GM12878 (cell line): ENCODE measurements at regions not wholly inside any gene's neighbourhood (a gene's known extent, or its start where the extent isn't known, plus 50 kb on each side); places are given as distances from the start of the nearest gene placed in this dataset.

Experiments
- ATAC-seq: fragments of 200-7000 bp; cut with Tn5 transposase; 3 replicates; pipeline ENCODE4 v1.9.1; 2020; ENCODE audit warnings: mild to moderate bottlenecking, moderate library complexity
- BruUV-seq: library from RNA; stranded (reverse); fragments of 400-500 nt; replicated peaks from 2 replicates; lab custom pipeline; 2021; lab: Mats Ljungman, UMichigan
- CTCF ChIA-PET: fragments of 300-600 bp; sonication (Branson Sonifier 250); formaldehyde crosslinking; extraction: SDS; loops from one replicate; lab custom pipeline; 2021; ENCODE audit warnings: inconsistent platforms; lab: Yijun Ruan, JAX
- POLR2A ChIA-PET: fragments of 350-600 bp; formaldehyde crosslinking; extraction: SDS; loops from one replicate; lab custom pipeline; 2021; ENCODE audit warnings: inconsistent platforms; lab: Charles Lee
- RAD21 ChIA-PET: fragments of 300-600 bp; sonication (Branson Sonifier 250); formaldehyde crosslinking; loops from one replicate; lab custom pipeline; 2023; ENCODE audit warnings: antibody characterized with exemption; ENCODE audit not compliant: unreplicated experiment; lab: Charles Lee
- SMC1A ChIA-PET: fragments of 300-600 bp; sonication (Branson Sonifier 250); formaldehyde crosslinking; loops from one replicate; lab custom pipeline; 2023; ENCODE audit not compliant: unreplicated experiment, uncharacterized antibody; lab: Charles Lee
- DNase-seq: peaks from one replicate; pipeline ENCODE4 v3.0.0-alpha.2; 2011; ENCODE audit warnings: low read depth, low spot score
- FAIRE-seq: peaks from 3 replicates; lab custom pipeline; 2011; peaks lifted over from hg19 to GRCh38; lab: Jason Lieb, UNC
- H2AFZ ChIP-seq: 2 replicates; pipeline ENCODE4 v1.6.0; 2011; ENCODE audit warnings: low read depth, low read length, control low read depth; ENCODE audit not compliant: control insufficient read depth
- H3K27ac ChIP-seq: 2 replicates; pipeline ENCODE4 v1.5.1; 2011; ENCODE audit warnings: control low read depth; ENCODE audit not compliant: control insufficient read depth, insufficient read depth
- H3K27me3 ChIP-seq, 2 experiments: replicated peaks in 1 of 2; 2 replicates each; pipeline versions ENCODE4 v1.6.0 to v1.6.1; 2011; ENCODE audit warnings: low read length in 1 of 2; ENCODE audit not compliant: control insufficient read depth in 2 of 2, insufficient read depth in 2 of 2
- H3K36me3 ChIP-seq, 2 experiments: 2 replicates each; pipeline ENCODE4 v1.5.1; 2011; ENCODE audit warnings: low read length in 1 of 2; ENCODE audit not compliant: control insufficient read depth in 2 of 2, insufficient read depth in 2 of 2
- H3K4me1 ChIP-seq: 2 replicates; pipeline ENCODE4 v1.6.1; 2011; ENCODE audit warnings: mild to moderate bottlenecking, low read length, moderate library complexity, mixed read lengths; ENCODE audit not compliant: control insufficient read depth, insufficient read depth
- H3K4me2 ChIP-seq: 2 replicates; pipeline ENCODE4 v1.6.0; 2011; ENCODE audit warnings: control low read depth; ENCODE audit not compliant: control insufficient read depth, insufficient read depth
- H3K4me3 ChIP-seq: fragments of 200-600 bp; sonication (generic); 2 replicates; pipeline ENCODE4 v1.5.1; 2016
- H3K79me2 ChIP-seq: 2 replicates; pipeline ENCODE4 v1.6.0; 2011; ENCODE audit warnings: low read length; ENCODE audit not compliant: control insufficient read depth, insufficient read depth
- H3K9ac ChIP-seq: 2 replicates; pipeline ENCODE4 v1.8.0; 2011; ENCODE audit warnings: low read length, control low read depth, mixed read lengths; ENCODE audit not compliant: control insufficient read depth, insufficient read depth
- H3K9me3 ChIP-seq: replicated peaks from 3 replicates; pipeline ENCODE4 v1.5.1; 2011; ENCODE audit warnings: mild to moderate bottlenecking, low read length; ENCODE audit not compliant: control insufficient read depth, insufficient read depth
- H4K20me1 ChIP-seq: 2 replicates; pipeline ENCODE4 v1.6.0; 2011; ENCODE audit not compliant: control insufficient read depth, insufficient read depth
- E2F8 ChIP-seq: fragments of 450-650 bp; IDR thresholded peaks from 2 replicates; pipeline ENCODE4 v1.6.1; 2018; ENCODE audit warnings: mild to moderate bottlenecking, low read depth, moderate library complexity; ENCODE audit not compliant: partially characterized antibody
- ELK1 ChIP-seq: IDR thresholded peaks from 2 replicates; pipeline ENCODE4 v1.6.1; 2012; ENCODE audit warnings: low read depth, low read length, improper control_type of control experiment
- FOS ChIP-seq: IDR thresholded peaks from 3 replicates; pipeline ENCODE4 v1.6.1; 2011; ENCODE audit warnings: borderline replicate concordance; ENCODE audit not compliant: insufficient read length; ENCODE audit errors: extremely low read depth
- GATAD2B ChIP-seq: fragments of 450-650 bp; conservative IDR thresholded peaks from 2 replicates; pipeline ENCODE4 v1.6.1; 2017; ENCODE audit warnings: low read depth, mild to moderate bottlenecking, moderate library complexity
- IRF5 ChIP-seq: fragments of 450-650 bp; IDR thresholded peaks from 2 replicates; pipeline ENCODE4 v1.6.1; 2017; ENCODE audit warnings: borderline replicate concordance
- JUNB ChIP-seq: IDR thresholded peaks from 2 replicates; pipeline ENCODE4 v1.6.1; 2016; ENCODE audit warnings: antibody characterized with exemption, mild to moderate bottlenecking
- KLF5 ChIP-seq: fragments of 450-650 bp; IDR thresholded peaks from 2 replicates; pipeline ENCODE4 v1.6.1; 2014; ENCODE audit warnings: mild to moderate bottlenecking; ENCODE audit not compliant: partially characterized antibody
- NFYA ChIP-seq: IDR thresholded peaks from 2 replicates; pipeline ENCODE4 v1.6.1; 2011; ENCODE audit warnings: low read depth, mild to moderate bottlenecking, low read length, improper control_type of control experiment, borderline replicate concordance
- NR2C2 ChIP-seq: IDR thresholded peaks from 2 replicates; pipeline ENCODE4 v1.6.1; 2011; ENCODE audit warnings: borderline replicate concordance, low read depth; ENCODE audit not compliant: control insufficient read depth, insufficient read length
- PML ChIP-seq: IDR thresholded peaks from 2 replicates; pipeline ENCODE4 v1.6.1; 2012; ENCODE audit warnings: low read length, inconsistent platforms
- SMC3 ChIP-seq: IDR thresholded peaks from 2 replicates; pipeline ENCODE4 v1.6.1; 2011; ENCODE audit warnings: low read length, improper control_type of control experiment, borderline replicate concordance
- SREBF2 ChIP-seq: IDR thresholded peaks from 2 replicates; pipeline ENCODE4 v1.6.1; 2012; ENCODE audit warnings: mild to moderate bottlenecking, low read length
- TBL1XR1 ChIP-seq: IDR thresholded peaks from 2 replicates; pipeline ENCODE4 v1.6.1; 2012; ENCODE audit warnings: low read depth, low read length, improper control_type of control experiment
- TCF7 ChIP-seq: IDR thresholded peaks from 2 replicates; pipeline ENCODE4 v1.6.1; 2014; ENCODE audit warnings: antibody characterized with exemption, borderline replicate concordance
- USF1 ChIP-seq: IDR thresholded peaks from 2 replicates; pipeline ENCODE4 v1.6.1; 2011; ENCODE audit warnings: borderline replicate concordance, low read depth, mild to moderate bottlenecking, moderate library complexity, mixed read lengths, low read length; ENCODE audit not compliant: insufficient read depth; ENCODE audit errors: extremely low read length
- ZNF622 ChIP-seq: fragments of 450-650 bp; IDR thresholded peaks from 2 replicates; pipeline ENCODE4 v1.6.1; 2017; ENCODE audit warnings: mild to moderate bottlenecking, inconsistent platforms
- WGBS: methylation state at CpG from one replicate; pipeline ENCODE4 v1.1.6; 2016; ENCODE audit warnings: low lambda C conversion rate; ENCODE audit not compliant: insufficient replicate concordance, insufficient coverage; ENCODE audit errors: missing lambda C conversion rate; 5-methylcytosine and 5-hydroxymethylcytosine counted together
- in situ Hi-C: fragments of 300-500 bp; cut with MboI; formaldehyde crosslinking; loops from 9 replicates; pipeline ENCODE4 v1.14.3; 2018; ENCODE audit warnings: mixed read lengths
- intact Hi-C: fragments of 100-400 bp; cut with micrococcal nuclease; formaldehyde crosslinking; loops from one replicate; pipeline ENCODE4 v1.14.2; 2022; ENCODE audit not compliant: unreplicated experiment

- TF ChIP-seq E2F8 (no peak), TCF7 (no peak)
These were observed 329.7 kb downstream of the SI start (continued) for GRCh38 chr3:164748626-164749025.

GRCh38 chr3:164741869-164742268, 336.4 kb downstream of the SI start:
- Histone ChIP-seq H3K9ac (no peak overlapping the region), H3K27me3 (no peaks in the 10 kb centered on the region; a peak in 1 of 4 replicates), H3K36me3 (no peaks in the 10 kb centered on the region), H3K4me3 (no peak overlapping the region), H4K20me1 (no peaks in the 10 kb centered on the region), H2AFZ (no peak overlapping the region), H3K4me1 (no peaks in the 10 kb centered on the region), H3K79me2 (no peaks in the 10 kb centered on the region), H3K27ac (no peak overlapping the region), H3K9me3 (no peaks in the 10 kb centered on the region), H3K4me2 (no peak overlapping the region)
- ChIA-PET POLR2A (no interaction called here), SMC1A (no interaction called here), CTCF (no interaction called here), RAD21 (no interaction called here)
- DNase-seq: no peak
- WGBS: 8% methylated on average over 6 of the region's 6 CpGs
- in situ Hi-C loops: no loop called here
- TF ChIP-seq SREBF2 (no peak), TCF7 (no peak), KLF5 (no peak), ELK1 (no peak), FOS (no peak), TBL1XR1 (no peak), JUNB (no peak), NFYA (no peak), USF1 (no peak), PML (no peak), GATAD2B (no peak), SMC3 (no peak), NR2C2 (no peak), ZNF622 (no peak), IRF5 (no peak)
- no TSS peak for BruUV-seq
- intact Hi-C loops: no loop called here
- FAIRE-seq: no peak
- ATAC-seq: no peak
